Stimulated activated naive CD4-positive, alpha-beta T cell (primary cell): ENCODE measurements at regions not wholly inside any gene's neighbourhood (a gene's known extent, or its start where the extent isn't known, plus 50 kb on each side); places are given as distances from the start of the nearest gene placed in this dataset.

ENCODE experiments used
- DNase-seq, 6 experiments: peaks; one replicate each; lab custom pipeline; 2025; lab: John Stamatoyannopoulos, UW

DNA sequence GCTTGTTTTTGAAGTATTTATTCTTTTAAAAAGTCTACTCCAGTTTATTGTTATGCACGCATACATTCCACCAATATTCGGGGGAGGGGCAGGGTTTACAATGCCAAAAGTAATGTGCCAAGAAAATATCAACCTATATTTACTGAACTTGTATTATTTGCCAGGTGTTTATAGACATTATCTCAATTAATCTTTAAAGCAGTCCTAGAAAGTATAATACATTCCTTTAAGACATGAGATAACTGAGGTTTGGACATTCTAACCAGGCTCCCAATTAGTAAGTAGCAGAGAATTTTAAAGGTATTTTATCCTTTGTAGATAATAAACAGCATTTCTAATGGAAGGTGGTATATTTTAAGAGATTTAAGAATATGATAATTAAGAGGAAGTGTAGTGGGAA, 124.5 kb upstream of the LRIG3 start:
- DNase-seq = no peak

DNA sequence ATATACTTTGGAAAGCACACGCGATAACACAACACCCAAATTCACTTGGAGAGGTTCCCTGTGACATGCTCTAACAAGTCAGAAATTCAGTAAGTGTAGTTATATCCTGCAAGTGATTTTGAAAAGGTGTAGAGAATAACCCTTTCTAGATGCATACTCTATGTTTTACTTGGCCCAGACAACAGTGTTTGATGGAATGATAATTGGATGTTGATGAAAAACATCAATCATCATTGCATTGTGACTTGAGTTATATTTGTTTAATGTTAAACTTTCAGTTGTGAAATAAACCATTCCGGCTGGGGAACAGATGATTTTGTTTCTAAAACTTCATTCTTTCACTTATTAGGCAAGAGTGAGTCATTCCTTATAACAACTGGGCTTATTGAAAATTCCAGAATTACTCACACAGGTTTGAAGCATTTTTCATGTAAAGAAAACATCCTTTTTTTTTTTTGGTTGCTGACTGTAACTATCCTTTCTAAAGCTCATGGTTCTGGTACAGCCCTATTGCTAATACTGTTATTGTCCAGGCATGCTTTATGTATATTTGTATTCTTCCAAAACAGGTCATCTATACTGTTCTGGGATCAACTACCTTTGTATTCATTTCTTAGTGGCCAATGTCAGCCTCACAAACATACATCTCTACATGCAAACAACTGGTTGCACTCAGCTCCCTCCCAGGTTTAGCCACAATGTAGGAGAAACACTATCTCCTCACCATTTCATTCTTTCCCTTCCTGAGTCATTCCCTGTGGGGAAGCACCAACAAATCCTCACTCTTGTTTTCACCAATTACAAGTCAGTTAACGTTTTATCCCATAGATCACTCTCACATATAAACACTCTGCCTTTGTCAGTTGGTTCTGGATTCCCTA, 121.2 kb upstream of the LRIG3 start:
- DNase-seq = no peak

- no peak for DNase-seq
Measured at GRCh38 chr12:59040656-59041055, 120.4 kb upstream of the LRIG3 start.

DNA sequence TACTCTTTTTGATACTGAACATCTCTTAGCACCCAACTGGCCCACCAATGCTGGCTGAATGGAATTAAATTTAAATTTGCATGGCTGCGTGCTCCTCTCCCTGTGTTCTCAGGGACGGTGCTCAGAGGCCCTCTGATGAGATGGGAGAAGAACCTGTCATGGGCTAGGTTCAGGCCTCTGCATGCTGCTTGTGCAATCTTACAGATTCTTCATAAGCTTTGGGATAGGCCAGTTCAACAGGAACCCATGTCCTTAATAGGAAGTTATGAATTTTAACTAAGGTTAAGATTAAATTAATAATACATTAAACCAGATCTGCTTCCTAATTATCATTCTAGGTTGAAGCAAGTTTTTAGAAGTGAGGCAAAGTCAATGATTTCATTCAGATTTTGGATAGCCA, 119.7 kb upstream of the LRIG3 start:
- DNase-seq = no peak

GRCh38 chr12:59039005-59039404, 118.7 kb upstream of the LRIG3 start:
- DNase-seq = no peak

DNA sequence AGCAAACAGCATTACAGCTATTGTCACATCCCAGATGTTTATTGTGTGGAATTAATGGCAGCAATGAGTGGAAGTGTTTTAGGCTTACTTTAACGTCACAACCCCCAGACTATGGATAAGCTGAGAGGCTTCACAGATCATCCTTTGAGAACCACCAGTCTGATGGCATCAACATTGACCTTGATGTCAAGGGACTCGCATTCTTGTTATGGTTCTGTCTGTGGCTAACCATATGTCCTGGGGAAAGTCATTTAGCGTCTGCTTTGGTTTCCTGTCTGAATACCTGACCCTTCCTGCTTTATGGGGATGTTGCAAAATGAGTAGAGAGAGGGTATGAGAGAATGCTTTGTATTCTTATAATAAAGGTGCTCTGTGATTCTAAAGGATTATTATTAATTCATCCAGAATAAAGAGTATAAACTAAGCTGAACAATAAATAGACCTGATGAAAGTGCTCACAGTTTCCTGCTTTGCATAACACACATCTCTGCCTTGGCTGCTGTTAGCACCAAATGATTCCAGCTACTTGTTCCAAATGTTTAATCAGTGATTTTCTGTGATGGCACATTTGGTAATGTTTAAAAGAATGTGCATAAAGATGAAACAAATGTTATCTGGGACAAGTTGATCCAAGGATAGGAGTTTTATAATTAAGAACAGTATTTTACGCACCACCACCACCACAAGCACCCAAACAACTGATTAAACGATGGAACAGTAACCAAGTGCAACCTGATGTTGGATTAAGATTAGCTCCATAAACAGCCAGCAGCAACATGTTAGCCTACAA, 116.9 kb upstream of the LRIG3 start:
- DNase-seq = no peak

DNA sequence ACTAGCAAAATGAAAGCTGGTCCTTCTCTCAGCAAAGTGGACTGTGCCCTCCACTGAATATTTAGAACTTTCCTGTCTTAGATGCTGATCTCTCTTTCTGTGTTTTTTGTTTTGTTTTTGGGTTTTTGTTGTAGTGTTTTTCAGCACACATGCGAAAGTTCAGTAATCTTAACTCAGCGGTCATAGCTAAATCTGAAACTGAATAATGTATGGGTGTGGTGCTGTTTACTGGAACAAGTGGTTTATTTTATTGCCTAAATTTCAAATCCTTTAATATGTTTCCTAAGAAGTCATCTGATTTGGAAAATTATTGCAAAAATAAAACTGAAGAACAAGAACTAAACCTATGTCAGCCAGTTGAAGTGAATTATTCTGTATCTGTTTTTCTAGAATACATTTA, 116.0 kb upstream of the LRIG3 start:
- DNase-seq = no peak

DNA sequence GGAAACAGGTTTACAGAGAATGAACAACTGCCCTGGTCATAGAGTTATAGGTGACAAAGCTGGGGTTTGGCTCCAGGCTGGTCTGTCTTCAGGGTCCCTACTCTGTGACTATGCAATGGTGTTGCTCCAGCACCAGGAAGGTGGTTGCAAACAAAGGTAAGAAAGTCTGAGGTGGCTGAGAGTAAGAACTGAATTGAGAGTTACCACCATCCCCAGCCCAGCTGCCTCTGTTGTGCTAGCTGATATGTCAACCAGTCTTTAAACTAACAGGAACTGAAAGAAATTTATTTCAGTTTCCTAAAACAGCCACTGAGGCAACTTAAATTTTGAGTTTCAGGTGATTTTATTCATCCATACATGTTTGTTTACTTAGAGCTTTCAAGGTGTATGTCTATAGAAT, 111.0 kb upstream of the LRIG3 start:
- DNase-seq = no peak

GRCh38 chr12:59030415-59030814, 110.1 kb upstream of the LRIG3 start:
- DNase-seq = no peak

DNA sequence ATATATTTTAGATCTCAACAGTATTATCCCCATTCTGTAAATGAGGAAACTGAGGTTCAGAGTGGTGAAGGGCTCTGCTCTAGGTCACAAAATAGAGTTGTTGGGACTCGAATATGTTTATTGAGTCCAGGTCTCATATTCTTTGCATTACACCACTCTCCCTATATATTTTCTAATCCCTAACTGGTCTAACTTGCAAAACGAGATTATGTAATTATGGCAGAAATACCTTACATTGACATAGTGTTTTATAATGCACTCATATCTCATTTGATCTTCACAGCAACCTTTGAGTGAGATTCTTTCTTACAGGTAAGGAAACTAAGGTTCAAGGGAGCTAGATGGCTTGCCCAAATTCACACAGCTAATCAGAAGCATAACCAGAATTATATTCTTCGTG, 106.9 kb upstream of the LRIG3 start:
- DNase-seq = no peak

DNA sequence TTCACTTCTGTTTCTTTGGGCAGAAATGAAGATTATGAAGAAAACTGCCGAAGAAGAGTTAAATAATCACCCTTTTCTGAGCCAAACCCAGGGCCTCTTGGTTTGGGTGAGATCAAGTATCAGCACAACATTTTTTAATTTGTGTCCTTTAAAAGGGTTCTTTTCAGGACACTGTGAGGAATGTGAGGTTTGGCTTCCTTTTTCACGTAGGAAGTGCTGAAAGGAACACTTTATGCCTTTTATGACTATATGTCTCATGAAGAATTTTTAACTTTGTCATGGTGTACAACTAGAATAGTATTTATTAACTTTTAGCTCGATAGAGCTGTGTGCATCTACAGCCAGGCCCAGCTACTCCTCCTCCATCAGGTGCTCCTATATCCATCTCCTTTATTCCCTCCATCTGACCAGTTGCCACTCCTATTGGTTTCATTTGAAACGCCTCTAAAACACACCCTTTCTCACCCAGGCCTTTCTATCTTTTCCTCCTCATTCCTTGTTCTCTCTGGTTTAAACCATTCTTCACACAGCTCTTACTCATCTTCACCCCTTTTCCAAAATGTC, 103.6 kb upstream of the LRIG3 start:
- no peak for DNase-seq

DNA sequence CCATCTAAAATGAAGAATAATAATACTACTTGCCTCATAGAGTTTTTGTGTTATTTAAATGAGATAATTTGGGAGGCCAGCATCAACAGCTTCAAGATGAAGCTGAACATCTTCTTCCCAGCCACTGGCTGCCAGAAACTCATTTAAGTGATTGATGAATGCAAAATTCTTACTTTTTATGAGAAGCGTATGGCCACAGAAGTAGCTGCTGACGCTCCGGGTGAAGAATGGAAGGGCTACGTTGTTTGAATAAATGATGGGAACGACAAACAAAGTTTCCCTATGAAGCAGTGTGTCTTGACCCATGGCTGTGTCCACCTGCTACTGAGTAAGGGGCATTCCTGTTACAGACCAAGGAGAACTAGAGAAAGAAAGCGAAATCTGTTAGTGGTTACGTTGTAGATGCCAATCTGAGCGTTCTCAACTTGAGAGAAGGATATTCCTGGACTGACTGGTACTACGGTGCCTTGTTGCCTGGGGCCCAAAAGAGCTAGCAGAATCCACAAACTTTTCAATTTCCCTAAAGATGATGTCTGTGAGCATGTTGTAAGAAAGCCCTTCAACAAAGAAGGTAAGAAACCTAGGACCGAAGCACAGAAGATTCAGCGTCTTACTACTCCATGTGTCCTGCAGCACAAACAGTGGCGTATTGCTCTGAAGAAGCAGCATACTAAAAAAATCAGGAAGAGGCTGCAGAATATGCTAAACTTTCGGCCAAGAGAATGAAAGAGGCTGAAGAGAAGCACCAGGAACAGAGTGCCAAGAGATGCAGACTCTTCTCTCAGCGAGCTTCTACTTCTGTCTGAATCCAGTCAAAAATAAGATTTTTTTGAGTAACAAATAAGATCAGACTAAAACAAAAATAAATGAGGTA, 100.0 kb upstream of the LRIG3 start:
- no peak for DNase-seq

DNA sequence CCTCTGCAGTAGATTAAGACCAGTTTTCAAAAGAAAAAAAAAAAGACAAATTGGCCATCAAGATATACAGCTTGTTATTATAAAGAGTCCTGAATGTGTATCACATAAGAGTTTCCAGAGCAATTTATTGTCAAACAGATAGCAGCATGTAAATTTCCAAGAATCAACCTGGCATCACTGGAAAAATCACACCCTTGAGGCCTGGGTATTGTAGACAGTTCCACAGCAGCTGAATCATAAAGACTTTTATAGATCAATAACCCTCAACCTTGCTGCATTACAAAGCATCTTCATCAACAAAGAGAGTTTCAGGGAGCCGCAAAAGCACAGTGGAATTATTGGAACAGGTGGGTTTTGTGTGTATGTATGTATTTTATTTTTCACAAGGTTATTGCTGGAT, 94.6 kb upstream of the LRIG3 start:
- no peak for DNase-seq

- DNase-seq = no peak
Measured at GRCh38 chr12:59010941-59011340, 90.6 kb upstream of the LRIG3 start.

GRCh38 chr12:59010118-59010517, 89.8 kb upstream of the LRIG3 start:
- DNase-seq = no peak

DNA sequence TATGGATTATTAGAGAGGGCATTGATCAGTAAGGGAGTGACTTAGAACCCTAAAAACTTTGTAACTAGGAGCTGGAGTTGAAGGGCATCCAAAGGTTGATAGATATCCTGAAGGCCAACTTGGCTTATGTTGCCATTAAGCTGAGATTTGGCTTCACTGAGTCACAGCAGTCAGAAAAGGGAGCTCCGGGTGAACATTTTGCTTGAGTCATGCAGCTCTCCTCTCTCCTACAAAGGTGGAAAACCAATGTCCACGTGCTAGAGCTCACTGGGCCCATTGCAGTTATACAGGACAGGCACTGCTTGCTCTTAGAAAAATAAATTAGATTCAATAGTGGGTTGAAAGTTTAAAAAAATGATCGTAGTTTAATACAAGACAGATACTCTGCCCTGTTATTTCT, 87.3 kb upstream of the LRIG3 start:
- no peak for DNase-seq

GRCh38 chr12:59005193-59005955, 85.1 kb upstream of the LRIG3 start:
- DNase-seq = no peak

- DNase-seq = no peak
Measured at GRCh38 chr12:59004456-59004855, 84.2 kb upstream of the LRIG3 start.

DNA sequence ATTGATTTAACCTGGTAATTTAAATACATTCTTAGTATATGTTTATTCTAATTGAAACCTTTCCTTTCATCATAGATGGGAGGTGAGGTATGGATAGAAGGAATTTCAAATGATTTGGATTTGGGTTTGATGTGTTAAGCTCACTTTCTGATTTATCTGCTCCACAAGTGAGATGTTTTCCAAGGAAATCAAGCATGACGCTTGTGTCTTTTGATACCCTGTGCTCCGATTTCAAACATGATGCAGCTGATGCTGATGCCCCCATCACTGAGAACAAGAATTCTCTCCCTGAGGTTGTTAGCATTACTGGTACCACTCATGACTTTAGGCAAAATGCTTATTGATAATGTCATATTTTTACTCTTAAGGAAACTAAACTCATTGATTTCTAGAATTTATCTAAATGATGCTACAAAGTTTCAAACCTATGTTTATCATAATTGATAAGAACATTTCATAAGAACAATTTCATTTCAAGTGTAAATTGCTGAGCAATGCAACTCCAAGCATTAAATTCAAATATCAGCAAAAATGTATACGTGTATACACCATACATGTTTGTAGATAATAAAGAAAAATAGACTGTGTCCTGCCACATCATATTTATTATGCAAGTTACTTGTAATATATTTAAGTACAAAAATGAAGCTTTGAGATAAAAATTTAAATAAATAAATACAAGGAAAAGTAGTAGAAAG, 75.5 kb upstream of the LRIG3 start:
- DNase-seq = no peak

DNA sequence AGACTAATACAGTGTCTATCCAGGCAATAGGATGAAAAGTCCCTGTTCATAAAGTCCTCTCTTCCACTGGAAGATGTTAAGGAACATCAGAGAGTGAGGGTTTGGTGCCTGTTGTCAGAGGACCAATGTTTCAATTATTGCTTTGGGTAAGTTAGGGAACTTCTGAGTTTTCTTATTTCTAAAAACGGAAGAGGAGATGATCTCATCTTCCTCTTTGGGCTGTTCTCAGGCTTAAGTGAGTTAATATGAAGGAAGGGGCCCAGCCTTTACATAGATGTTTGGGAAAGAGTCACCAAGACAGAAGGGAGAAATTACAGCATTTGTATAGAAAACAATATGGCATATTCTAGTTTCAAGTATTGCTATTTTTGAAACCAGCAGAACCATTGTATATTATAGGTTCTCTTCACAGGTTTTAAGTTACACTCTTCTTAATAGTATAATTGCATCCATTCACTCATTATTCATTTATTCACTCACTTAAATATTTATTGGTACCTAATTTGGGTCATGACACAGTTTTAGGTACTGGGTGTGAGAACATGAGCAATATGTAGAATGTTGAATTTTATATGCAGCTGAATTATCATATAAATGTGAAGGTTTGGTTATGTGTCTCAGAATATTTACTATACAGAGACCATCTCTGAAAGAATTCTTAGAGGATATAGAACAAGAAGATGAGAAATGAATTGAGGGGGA, 68.5 kb upstream of the LRIG3 start:
- DNase-seq = no peak
